ENCODE measurements at regions not wholly inside any gene's neighbourhood (a gene's known extent, or its start where the extent isn't known, plus 50 kb on each side); places are given as distances from the start of the nearest gene placed in this dataset.
"Not testable (repeated sequence)": the region's sequence is repeated elsewhere in the genome, so short reads cannot be mapped to it uniquely, and the experiment has no call there.

GRCh38 chr5:116709082-116709481 lies 134.5 kb upstream of the SEMA6A start:
- Histone ChIP-seq H3K79me2 (ENCODE audit: control insufficient read depth, low read length) (no peaks in the 10 kb centered on the region), H4K20me1 (ENCODE audit: control insufficient read depth, insufficient read depth, low read depth, low read length) (no peaks in the 10 kb centered on the region), H3K9me2 (replicated peaks; ENCODE audit: control insufficient read depth, low read length) (no peaks in the 10 kb centered on the region), H3K36me3 (ENCODE audit: control insufficient read depth, low read length) (no peaks in the 10 kb centered on the region), H3K9me3 (ENCODE audit: control insufficient read depth, insufficient read depth, low read length) (no peaks in the 10 kb centered on the region), H3K27me3 (ENCODE audit: control insufficient read depth, low read length) (no peaks in the 10 kb centered on the region), H3K27ac (ENCODE audit: low read depth, low read length) (no peak overlapping the region), H3K4me1 (ENCODE audit: control insufficient read depth, low read length) (no peaks in the 10 kb centered on the region), H3F3A (ENCODE audit: control insufficient read depth, insufficient read depth) (no peaks in the 10 kb centered on the region), H3K4me3 (ENCODE audit: low read length) (no peak overlapping the region), H3K4me2 (ENCODE audit: low read length) (no peak overlapping the region)
- TF ChIP-seq CTCF (IDR thresholded peaks at IDR 0.05; ENCODE audit: low read depth, low read length, poor library complexity, severe bottlenecking) (no peak), EZH2phosphoT487 (IDR thresholded peaks at IDR 0.05; ENCODE audit: borderline replicate concordance, low read length) (no peak)

GRCh38 chr5:116705121-116705519 lies 130.5 kb upstream of the SEMA6A start:
- not testable (repeated sequence) for H4K20me1 ChIP-seq (ENCODE audit: control insufficient read depth, insufficient read depth, low read depth, low read length); H3F3A ChIP-seq (ENCODE audit: control insufficient read depth, insufficient read depth); H3K4me2 ChIP-seq (ENCODE audit: low read length); H3K79me2 ChIP-seq (ENCODE audit: control insufficient read depth, low read length); H3K4me3 ChIP-seq (ENCODE audit: low read length); H3K9me3 ChIP-seq (ENCODE audit: control insufficient read depth, insufficient read depth, low read length); H3K27ac ChIP-seq (ENCODE audit: low read depth, low read length); H3K4me1 ChIP-seq (ENCODE audit: control insufficient read depth, low read length); H3K27me3 ChIP-seq (ENCODE audit: control insufficient read depth, low read length); H3K36me3 ChIP-seq (ENCODE audit: control insufficient read depth, low read length); H3K9me2 ChIP-seq (replicated peaks; ENCODE audit: control insufficient read depth, low read length)

GRCh38 chr5:116703941-116704340 lies 129.3 kb upstream of the SEMA6A start:
- peaks cover 8% of the 10 kb centered on the region for H3K4me1 ChIP-seq (ENCODE audit: control insufficient read depth, low read length)
- H3K79me2 ChIP-seq (ENCODE audit: control insufficient read depth, low read length) = no peaks in the 10 kb centered on the region
- H3K4me3 ChIP-seq (ENCODE audit: low read length) = no peak overlapping the region
- TF ChIP-seq EZH2phosphoT487 (IDR thresholded peaks at IDR 0.05; ENCODE audit: borderline replicate concordance, low read length) (no peak), CTCF (IDR thresholded peaks at IDR 0.05; ENCODE audit: low read depth, low read length, poor library complexity, severe bottlenecking) (no peak)
- no peaks in the 10 kb centered on the region for H3K27me3 ChIP-seq (ENCODE audit: control insufficient read depth, low read length)
- H3K36me3 ChIP-seq (ENCODE audit: control insufficient read depth, low read length) = no peaks in the 10 kb centered on the region
- H3F3A ChIP-seq (ENCODE audit: control insufficient read depth, insufficient read depth) = no peaks in the 10 kb centered on the region
- no peaks in the 10 kb centered on the region for H4K20me1 ChIP-seq (ENCODE audit: control insufficient read depth, insufficient read depth, low read depth, low read length)
- H3K4me2 ChIP-seq (ENCODE audit: low read length) = no peak overlapping the region
- no peaks in the 10 kb centered on the region for H3K9me3 ChIP-seq (ENCODE audit: control insufficient read depth, insufficient read depth, low read length)
- H3K27ac ChIP-seq (ENCODE audit: low read depth, low read length) = no peak overlapping the region
- no peaks in the 10 kb centered on the region for H3K9me2 ChIP-seq (replicated peaks; ENCODE audit: control insufficient read depth, low read length)

DNA sequence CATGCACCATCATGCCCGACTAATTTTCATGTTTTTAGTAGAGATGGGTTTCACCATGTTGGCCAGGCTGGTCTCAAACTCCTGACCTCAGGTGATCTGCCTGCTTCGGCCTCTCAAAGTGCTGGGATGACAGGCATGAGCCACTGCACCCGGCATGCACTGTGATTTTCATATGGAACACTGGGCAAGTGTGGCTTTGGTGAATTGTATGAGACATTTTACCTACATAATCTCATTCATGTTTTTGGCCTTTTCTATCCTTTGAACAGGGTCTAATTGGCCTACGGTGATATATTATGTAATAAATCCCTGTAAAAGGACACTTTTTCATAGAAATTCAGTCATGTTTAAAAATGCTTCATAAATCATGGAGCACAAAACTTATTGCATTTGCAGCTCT lies 128.7 kb upstream of the SEMA6A start:
- Histone ChIP-seq H3K4me3 (ENCODE audit: low read length) (no peak overlapping the region), H3K9me3 (ENCODE audit: control insufficient read depth, insufficient read depth, low read length) (no peaks in the 10 kb centered on the region), H3K36me3 (ENCODE audit: control insufficient read depth, low read length) (no peaks in the 10 kb centered on the region), H3K27me3 (ENCODE audit: control insufficient read depth, low read length) (no peaks in the 10 kb centered on the region), H3F3A (ENCODE audit: control insufficient read depth, insufficient read depth) (no peaks in the 10 kb centered on the region), H3K4me2 (ENCODE audit: low read length) (no peak overlapping the region), H3K4me1 (ENCODE audit: control insufficient read depth, low read length) (peaks cover 9% of the 10 kb centered on the region), H3K27ac (ENCODE audit: low read depth, low read length) (no peak overlapping the region), H3K79me2 (ENCODE audit: control insufficient read depth, low read length) (no peaks in the 10 kb centered on the region), H4K20me1 (ENCODE audit: control insufficient read depth, insufficient read depth, low read depth, low read length) (no peaks in the 10 kb centered on the region), H3K9me2 (replicated peaks; ENCODE audit: control insufficient read depth, low read length) (no peaks in the 10 kb centered on the region)
- TF ChIP-seq EZH2phosphoT487 (IDR thresholded peaks at IDR 0.05; ENCODE audit: borderline replicate concordance, low read length) = no peak
- no peak for TF ChIP-seq CTCF (IDR thresholded peaks at IDR 0.05; ENCODE audit: low read depth, low read length, poor library complexity, severe bottlenecking)
